ENCODE measurements at regions not wholly inside any gene's neighbourhood (a gene's known extent, or its start where the extent isn't known, plus 50 kb on each side); places are given as distances from the start of the nearest gene placed in this dataset.

DNA sequence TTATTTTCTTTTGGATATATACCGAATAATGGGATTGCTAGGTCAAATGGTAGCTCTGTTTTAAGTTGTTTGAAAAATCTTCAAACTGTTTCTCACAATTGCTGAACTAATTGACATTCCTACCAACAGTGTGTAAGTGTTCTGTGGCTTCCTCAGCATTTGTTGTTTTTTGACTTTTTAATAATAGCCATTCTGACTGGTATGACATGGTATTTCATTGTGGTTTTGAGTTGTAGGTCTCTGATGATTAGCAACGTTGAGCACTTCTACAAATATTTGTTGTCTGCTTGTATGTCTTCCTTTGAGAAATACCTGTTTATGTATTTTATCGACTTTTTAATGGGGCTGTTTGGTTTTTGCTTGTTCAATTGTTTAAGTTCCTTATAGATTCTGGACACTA is 680.1 kb upstream of the GRIA3 start:
- TF ChIP-seq, protein P1, sequence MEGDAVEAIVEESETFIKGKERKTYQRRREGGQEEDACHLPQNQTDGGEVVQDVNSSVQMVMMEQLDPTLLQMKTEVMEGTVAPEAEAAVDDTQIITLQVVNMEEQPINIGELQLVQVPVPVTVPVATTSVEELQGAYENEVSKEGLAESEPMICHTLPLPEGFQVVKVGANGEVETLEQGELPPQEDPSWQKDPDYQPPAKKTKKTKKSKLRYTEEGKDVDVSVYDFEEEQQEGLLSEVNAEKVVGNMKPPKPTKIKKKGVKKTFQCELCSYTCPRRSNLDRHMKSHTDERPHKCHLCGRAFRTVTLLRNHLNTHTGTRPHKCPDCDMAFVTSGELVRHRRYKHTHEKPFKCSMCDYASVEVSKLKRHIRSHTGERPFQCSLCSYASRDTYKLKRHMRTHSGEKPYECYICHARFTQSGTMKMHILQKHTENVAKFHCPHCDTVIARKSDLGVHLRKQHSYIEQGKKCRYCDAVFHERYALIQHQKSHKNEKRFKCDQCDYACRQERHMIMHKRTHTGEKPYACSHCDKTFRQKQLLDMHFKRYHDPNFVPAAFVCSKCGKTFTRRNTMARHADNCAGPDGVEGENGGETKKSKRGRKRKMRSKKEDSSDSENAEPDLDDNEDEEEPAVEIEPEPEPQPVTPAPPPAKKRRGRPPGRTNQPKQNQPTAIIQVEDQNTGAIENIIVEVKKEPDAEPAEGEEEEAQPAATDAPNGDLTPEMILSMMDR (conservative IDR thresholded peaks at IDR 0.05), result no peak
- Mint-ChIP-seq H3K4me3 (no peak overlapping the region), H3K27ac (ENCODE audit: unreplicated experiment) (no peak overlapping the region)

DNA sequence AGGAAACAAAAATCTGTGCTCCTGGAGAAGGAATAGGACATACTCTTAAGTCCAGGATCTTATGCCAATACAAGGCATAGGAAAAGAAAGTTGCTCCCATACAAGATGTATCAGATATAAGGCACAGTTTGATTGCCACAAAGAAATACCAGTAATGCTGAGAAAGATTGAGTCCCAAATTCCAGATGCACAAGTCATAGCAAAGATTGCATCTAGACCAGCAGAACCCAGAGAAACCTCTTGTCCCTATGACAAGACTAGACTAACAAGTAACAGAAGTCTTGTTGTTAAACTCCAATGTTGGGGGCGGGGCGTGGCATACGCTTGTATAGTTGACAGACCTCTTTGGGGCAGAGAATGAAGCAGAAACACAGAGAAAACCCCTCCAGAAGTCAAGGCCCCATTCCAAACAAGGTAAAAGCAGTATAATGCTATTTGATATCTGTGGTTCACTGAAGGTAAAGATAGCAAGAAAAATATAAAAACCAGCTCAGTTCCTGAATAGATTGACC is 671.5 kb upstream of the GRIA3 start:
- no peak for DNase-seq (ENCODE audit: low read depth, low spot score)
- no peaks in the 10 kb centered on the region for H3K27me3 Mint-ChIP-seq (ENCODE audit: low read depth)
- H3K9me3 Mint-ChIP-seq, result peaks cover 21% of the 10 kb centered on the region
- no peaks in the 10 kb centered on the region for H3K4me1 Mint-ChIP-seq
- no peak overlapping the region for H3K4me3 Mint-ChIP-seq
- peaks cover 5% of the 10 kb centered on the region for H3K36me3 Mint-ChIP-seq (ENCODE audit: low read depth)
- H3K27ac Mint-ChIP-seq (ENCODE audit: unreplicated experiment), result no peak overlapping the region
- TF ChIP-seq, protein P1 (conservative IDR thresholded peaks at IDR 0.05), result no peak

More for the DNA sequence above, 680.1 kb upstream of the GRIA3 start:
- DNase-seq (ENCODE audit: low read depth, low spot score), result no peak
- Mint-ChIP-seq H3K4me1 (no peaks in the 10 kb centered on the region), H3K36me3 (ENCODE audit: low read depth) (peaks cover under 1% of the 10 kb centered on the region), H3K9me3 (peaks cover 13% of the 10 kb centered on the region), H3K27me3 (ENCODE audit: low read depth) (no peaks in the 10 kb centered on the region)

DNA sequence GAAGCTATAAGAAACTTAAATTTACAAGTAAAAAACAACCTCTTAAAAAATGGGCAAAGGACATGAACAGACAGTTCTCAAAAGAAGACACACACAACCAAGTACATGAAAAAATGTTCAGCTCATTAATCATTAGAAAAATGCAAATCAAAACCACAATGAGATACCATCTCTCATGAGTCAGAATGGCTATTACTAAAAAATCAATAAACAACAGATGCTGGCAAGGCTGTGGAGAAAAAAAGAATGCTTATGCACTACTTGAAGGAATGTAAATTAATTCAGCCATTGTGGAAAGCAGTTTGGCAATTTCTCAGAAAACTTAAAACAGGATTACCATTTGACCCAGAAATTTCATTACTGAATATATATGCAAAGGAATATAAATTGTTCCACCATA is 666.3 kb upstream of the GRIA3 start:
- peaks cover 18% of the 10 kb centered on the region for H3K9me3 Mint-ChIP-seq
- TF ChIP-seq, protein P1 (conservative IDR thresholded peaks at IDR 0.05), result no peak
- H3K27ac Mint-ChIP-seq (ENCODE audit: unreplicated experiment), result no peak overlapping the region
- no peak for DNase-seq (ENCODE audit: low read depth, low spot score)
- H3K27me3 Mint-ChIP-seq (ENCODE audit: low read depth), result no peaks in the 10 kb centered on the region
- no peak overlapping the region for H3K4me3 Mint-ChIP-seq
- no peaks in the 10 kb centered on the region for H3K4me1 Mint-ChIP-seq
- H3K36me3 Mint-ChIP-seq (ENCODE audit: low read depth), result peaks cover 3% of the 10 kb centered on the region

DNA sequence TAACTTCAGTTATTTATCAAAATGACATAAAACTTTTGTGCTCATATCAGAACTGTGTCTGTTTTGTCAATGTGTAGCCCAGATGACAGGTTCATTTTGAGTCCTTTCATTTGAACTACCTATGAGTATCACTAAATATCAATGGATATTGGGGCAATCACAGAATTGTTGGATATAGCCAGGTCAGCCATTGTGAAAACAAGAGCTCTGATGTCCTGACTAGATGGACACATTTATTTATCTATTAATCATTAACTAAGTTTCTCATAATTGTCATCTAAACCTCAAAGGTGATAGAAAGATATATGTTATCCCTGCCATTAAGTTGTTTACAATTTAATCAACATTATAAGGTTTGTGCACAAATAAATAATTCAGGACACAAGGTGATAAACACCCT is 638.3 kb upstream of the GRIA3 start:
- Mint-ChIP-seq H3K27me3 (ENCODE audit: low read depth) (no peaks in the 10 kb centered on the region), H3K4me1 (no peaks in the 10 kb centered on the region), H3K9me3 (peaks cover 4% of the 10 kb centered on the region), H3K4me3 (no peak overlapping the region), H3K36me3 (ENCODE audit: low read depth) (no peaks in the 10 kb centered on the region), H3K27ac (ENCODE audit: unreplicated experiment) (no peak overlapping the region)
- TF ChIP-seq, protein P1 (conservative IDR thresholded peaks at IDR 0.05), result no peak
- DNase-seq (ENCODE audit: low read depth, low spot score), result no peak

DNA sequence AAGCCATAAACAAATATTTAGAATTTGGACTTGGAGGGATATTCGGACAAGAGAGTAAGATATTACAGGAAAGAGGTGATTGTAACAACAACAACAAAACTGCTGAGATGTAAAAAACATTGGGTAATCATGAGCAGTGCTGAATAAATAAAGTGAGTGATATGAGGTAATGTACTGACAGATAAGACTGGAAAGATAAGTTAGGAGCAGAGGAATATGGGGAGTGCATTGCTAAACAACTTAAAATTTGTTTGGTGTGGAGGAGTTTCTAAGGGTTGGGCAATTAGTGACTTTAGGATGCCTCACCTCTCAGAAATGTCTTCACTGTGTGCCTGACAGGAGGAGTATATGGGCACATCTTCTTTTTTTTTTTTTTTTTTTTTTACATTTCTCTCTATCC is 637.8 kb upstream of the GRIA3 start:
- no peak overlapping the region for H3K4me3 Mint-ChIP-seq
- no peaks in the 10 kb centered on the region for H3K27me3 Mint-ChIP-seq (ENCODE audit: low read depth)
- no peaks in the 10 kb centered on the region for H3K4me1 Mint-ChIP-seq
- peaks cover 4% of the 10 kb centered on the region for H3K9me3 Mint-ChIP-seq
- TF ChIP-seq, protein P1 (conservative IDR thresholded peaks at IDR 0.05), result no peak
- no peak for DNase-seq (ENCODE audit: low read depth, low spot score)
- no peaks in the 10 kb centered on the region for H3K36me3 Mint-ChIP-seq (ENCODE audit: low read depth)
- H3K27ac Mint-ChIP-seq (ENCODE audit: unreplicated experiment), result no peak overlapping the region

Measured in neural crest cell (in vitro differentiated cells).